ENCODE measurements at regions not wholly inside any gene's neighbourhood (a gene's known extent, or its start where the extent isn't known, plus 50 kb on each side); places are given as distances from the start of the nearest gene placed in this dataset.
"Not testable (repeated sequence)": the region's sequence is repeated elsewhere in the genome, so short reads cannot be mapped to it uniquely, and the experiment has no call there.

DNA sequence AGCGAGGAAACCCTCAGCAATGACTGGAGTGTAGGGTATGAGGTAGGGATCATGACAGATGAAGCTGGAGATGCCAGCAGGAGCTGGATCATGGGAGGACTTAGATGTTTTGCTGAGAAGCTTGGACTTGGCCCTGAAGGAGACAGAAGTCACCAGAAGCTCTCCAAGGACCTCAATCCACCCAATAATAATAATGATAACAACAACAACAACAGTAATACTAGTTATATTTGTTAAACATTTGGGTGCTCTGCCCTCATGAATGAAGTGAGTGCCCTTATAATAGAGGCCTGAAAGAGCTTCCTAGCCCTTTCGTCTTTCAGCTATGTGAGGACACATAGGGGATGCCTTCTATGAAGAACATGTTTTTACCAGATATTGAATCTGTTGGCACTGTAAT, 163.9 kb downstream of the DDX1 start:
- no peak overlapping the region for H3K4me3 ChIP-seq (ENCODE audit: extremely low read depth, insufficient read depth, low read length, poor library complexity, severe bottlenecking)
- no peaks in the 10 kb centered on the region for H3K4me1 ChIP-seq (ENCODE audit: control insufficient read depth, insufficient read depth, low read length, poor library complexity, severe bottlenecking)
- H3K36me3 ChIP-seq (ENCODE audit: control insufficient read depth, insufficient read depth, low read length), result no peaks in the 10 kb centered on the region
- WGBS, 2 experiments (ENCODE audit: insufficient coverage in 2 of 2), result 71 to 75% methylated on average over 1 to 2 of the region's 2 CpGs
- peaks cover 4% of the 10 kb centered on the region for H3K9me3 ChIP-seq (ENCODE audit: control insufficient read depth, low read length)
- no peak overlapping the region for H3K27ac ChIP-seq (ENCODE audit: low read depth, low read length, severe bottlenecking)

DNA sequence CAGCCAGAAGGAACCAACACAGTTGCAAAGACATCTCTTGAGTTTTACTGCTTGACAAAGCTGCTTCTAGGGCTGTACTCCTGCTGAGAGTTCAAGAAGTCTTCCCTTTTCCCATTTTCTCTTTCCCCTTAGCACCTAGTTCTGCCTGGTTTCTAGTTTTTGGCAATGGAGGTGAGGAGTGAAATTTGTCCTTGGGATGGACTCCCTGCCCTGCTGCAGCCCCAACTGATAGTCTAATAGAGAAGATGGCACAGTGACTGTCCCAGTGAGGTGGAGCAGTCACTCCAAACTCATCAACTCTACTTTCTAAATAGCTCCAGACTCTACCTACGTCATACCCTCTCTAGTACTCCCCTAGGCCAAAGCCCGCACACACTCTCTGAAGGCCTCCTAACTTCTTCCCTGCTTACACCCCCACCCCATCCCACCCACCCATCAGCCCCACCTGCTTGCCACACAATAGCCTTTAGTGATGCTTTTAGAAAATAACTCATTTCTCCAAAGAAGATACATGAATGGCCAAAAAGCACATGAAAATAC, 164.4 kb downstream of the DDX1 start:
- Histone ChIP-seq H3K9me3 (ENCODE audit: control insufficient read depth, low read length) (peaks cover 4% of the 10 kb centered on the region), H3K4me1 (ENCODE audit: control insufficient read depth, insufficient read depth, low read length, poor library complexity, severe bottlenecking) (no peaks in the 10 kb centered on the region), H3K36me3 (ENCODE audit: control insufficient read depth, insufficient read depth, low read length) (no peaks in the 10 kb centered on the region), H3K4me3 (ENCODE audit: extremely low read depth, insufficient read depth, low read length, poor library complexity, severe bottlenecking) (no peak overlapping the region), H3K27ac (ENCODE audit: low read depth, low read length, severe bottlenecking) (no peak overlapping the region)
- 80 to 83% methylated on average over 1 of the region's 2 CpGs for WGBS, 2 experiments (ENCODE audit: insufficient coverage in 2 of 2)

DNA sequence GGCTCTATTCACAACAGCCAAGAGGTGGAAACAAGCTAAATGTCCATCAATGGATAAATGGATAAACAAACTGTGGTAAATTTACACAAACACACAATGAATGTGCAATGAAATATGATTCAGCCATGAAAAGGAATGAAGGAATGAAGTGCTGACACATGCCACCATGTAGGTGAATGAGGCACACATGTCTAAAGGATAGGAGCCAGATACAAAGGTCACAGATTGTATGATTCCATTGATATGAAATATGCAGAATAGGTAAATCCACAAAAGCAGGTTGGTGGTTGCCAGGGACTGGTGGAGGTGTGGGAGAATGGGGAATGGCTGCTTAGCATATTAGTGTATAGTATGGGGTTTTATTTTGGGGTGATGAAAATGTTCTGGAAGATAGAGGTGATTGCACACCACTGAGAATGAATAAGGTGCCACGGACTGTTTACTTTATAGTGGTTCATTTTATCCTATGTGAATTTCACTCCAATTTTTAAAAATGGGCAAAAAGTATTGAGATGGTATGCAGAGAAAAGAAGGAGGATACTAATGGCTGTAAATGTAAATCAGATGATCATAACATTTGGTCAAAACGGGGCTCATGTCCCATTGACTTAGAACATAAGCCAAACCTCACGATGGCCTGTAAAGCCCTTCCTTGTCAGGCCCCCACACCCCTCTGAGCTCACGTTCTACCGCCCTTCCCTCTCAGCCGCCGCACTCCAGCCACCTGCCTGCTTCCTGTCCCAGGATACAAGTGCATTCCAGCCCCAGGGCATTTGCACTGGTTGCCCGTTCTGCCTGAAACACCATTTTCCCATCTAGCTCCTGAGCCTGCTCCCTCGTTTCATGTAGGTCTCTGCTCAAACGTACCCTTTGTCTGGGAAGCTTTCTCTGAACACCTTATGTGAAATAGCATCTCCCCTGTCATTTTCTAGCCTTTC, 165.5 kb downstream of the DDX1 start:
- WGBS, 2 experiments (ENCODE audit: insufficient coverage in 2 of 2), result 84 to 87% methylated on average over 9 to 10 of the region's 10 CpGs
- H3K27ac ChIP-seq (ENCODE audit: low read depth, low read length, severe bottlenecking), result no peak overlapping the region
- H3K4me3 ChIP-seq (ENCODE audit: extremely low read depth, insufficient read depth, low read length, poor library complexity, severe bottlenecking), result no peak overlapping the region
- peaks cover 4% of the 10 kb centered on the region for H3K9me3 ChIP-seq (ENCODE audit: control insufficient read depth, low read length)
- H3K4me1 ChIP-seq (ENCODE audit: control insufficient read depth, insufficient read depth, low read length, poor library complexity, severe bottlenecking), result no peaks in the 10 kb centered on the region
- no peaks in the 10 kb centered on the region for H3K36me3 ChIP-seq (ENCODE audit: control insufficient read depth, insufficient read depth, low read length)

DNA sequence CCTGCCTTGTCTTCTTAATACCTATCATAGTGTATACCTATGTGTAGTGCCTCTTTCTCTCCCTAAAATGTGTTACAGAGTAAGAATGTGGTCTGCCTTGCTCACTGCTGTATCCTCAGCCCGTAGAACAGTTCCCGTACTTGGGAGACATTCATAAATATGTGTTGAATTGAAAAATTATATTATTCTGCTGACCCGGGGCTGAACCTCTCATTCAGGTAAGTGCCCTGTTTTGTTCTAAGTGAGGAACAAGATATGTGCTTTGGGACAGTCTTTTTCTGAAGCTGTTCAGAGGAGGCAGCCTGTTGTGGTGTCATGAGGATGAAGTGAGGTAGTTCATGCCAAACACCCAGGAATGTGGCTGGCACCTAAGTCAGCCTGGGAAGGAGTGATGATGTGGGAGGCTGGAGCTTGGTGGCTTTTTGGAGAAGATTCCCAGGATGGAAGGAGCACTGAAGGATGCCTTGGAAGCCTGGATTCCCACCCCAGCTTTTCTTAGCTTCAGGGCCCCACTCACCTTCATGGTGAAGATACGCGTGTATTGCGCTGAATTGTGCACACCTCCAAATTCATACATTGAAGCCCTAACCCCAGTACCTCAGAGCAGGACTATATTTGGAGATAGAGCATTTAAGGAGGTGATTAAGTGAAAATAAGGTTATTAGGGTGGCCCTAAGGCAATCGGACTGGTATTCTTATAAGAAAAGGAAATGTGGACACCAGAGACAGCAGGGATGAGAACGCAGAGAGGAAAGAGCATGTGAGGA, 166.3 kb downstream of the DDX1 start:
- WGBS, 2 experiments (ENCODE audit: insufficient coverage in 2 of 2), result 96 to 98% methylated on average over 5 to 6 of the region's 8 CpGs
- H3K27ac ChIP-seq (ENCODE audit: low read depth, low read length, severe bottlenecking), result no peak overlapping the region
- no peaks in the 10 kb centered on the region for H3K4me1 ChIP-seq (ENCODE audit: control insufficient read depth, insufficient read depth, low read length, poor library complexity, severe bottlenecking)
- H3K36me3 ChIP-seq (ENCODE audit: control insufficient read depth, insufficient read depth, low read length), result no peaks in the 10 kb centered on the region
- no peak overlapping the region for H3K4me3 ChIP-seq (ENCODE audit: extremely low read depth, insufficient read depth, low read length, poor library complexity, severe bottlenecking)
- peaks cover 8% of the 10 kb centered on the region for H3K9me3 ChIP-seq (ENCODE audit: control insufficient read depth, low read length)

DNA sequence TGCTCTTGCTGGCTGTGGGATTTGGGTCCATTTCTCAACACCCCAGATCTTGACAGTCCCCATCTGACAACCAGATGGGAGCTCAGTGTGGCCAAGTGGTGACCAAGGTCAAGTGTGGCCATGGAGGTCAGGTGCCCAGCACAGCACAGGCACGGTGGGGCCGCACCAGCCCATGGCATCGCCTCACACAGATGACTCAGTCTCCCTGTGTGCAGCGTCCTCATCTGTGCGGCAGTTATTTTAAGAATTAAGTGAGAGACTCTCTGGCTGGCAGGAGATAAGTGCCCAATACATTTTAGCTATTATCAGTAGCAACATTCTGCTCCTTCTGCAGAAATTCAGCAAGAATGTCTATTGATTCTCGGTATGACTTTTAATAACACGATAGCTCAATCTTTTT, 167.2 kb downstream of the DDX1 start:
- Histone ChIP-seq H3K4me1 (ENCODE audit: control insufficient read depth, insufficient read depth, low read length, poor library complexity, severe bottlenecking) (no peaks in the 10 kb centered on the region), H3K36me3 (ENCODE audit: control insufficient read depth, insufficient read depth, low read length) (no peaks in the 10 kb centered on the region), H3K27ac (ENCODE audit: low read depth, low read length, severe bottlenecking) (no peak overlapping the region), H3K4me3 (ENCODE audit: extremely low read depth, insufficient read depth, low read length, poor library complexity, severe bottlenecking) (no peak overlapping the region), H3K9me3 (ENCODE audit: control insufficient read depth, low read length) (peaks cover 8% of the 10 kb centered on the region)
- 84 to 95% methylated on average over 3 to 5 of the region's 7 CpGs for WGBS, 2 experiments (ENCODE audit: insufficient coverage in 2 of 2)

DNA sequence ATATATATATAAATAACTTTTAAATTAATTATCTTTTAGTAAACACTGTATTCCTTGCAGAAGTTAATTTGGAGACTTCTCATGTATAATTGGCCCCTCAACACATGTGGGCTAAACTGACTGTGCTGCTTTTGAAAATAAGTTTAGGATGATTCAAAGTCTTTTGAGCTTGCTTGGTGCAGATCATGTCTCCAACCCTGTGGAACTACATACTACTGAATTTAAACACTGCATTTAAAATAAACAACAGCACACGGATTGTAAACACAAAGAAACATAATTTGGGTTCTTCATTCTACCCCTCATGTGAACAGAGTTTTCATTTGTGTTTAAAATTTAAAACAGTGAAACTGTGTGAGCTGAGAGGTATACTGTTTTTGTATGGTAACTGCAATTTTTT, 167.7 kb downstream of the DDX1 start:
- Histone ChIP-seq H3K4me1 (ENCODE audit: control insufficient read depth, insufficient read depth, low read length, poor library complexity, severe bottlenecking) (no peaks in the 10 kb centered on the region), H3K27ac (ENCODE audit: low read depth, low read length, severe bottlenecking) (no peak overlapping the region), H3K36me3 (ENCODE audit: control insufficient read depth, insufficient read depth, low read length) (no peaks in the 10 kb centered on the region), H3K9me3 (ENCODE audit: control insufficient read depth, low read length) (peaks cover 8% of the 10 kb centered on the region), H3K4me3 (ENCODE audit: extremely low read depth, insufficient read depth, low read length, poor library complexity, severe bottlenecking) (no peak overlapping the region)
- no CpG with 5 or more reads among the region's 1 CpG for WGBS, 2 experiments (ENCODE audit: insufficient coverage in 2 of 2)

DNA sequence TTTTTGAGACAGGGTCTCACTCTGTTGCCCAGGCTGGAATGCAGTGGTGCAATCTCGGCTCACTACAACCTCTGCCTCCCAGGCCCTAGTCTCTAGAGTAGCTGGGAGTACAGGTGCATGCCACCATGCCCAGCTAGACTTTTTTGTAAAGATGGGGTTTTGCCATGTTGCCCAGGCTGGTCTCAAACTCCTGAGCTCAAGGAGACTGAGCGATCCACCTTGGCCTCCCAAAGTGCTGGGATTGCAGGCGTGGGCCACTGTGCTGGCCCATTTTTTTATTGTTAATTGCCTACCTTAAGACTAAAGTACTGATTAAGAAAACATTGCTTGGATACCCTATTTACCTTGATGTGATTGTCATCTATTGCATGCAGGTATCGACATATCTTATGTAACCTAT, 168.1 kb downstream of the DDX1 start:
- WGBS, 2 experiments (ENCODE audit: insufficient coverage in 2 of 2), result 28 to 80% methylated on average over 1 to 2 of the region's 4 CpGs
- not testable (repeated sequence) for H3K27ac ChIP-seq (ENCODE audit: low read depth, low read length, severe bottlenecking); H3K4me1 ChIP-seq (ENCODE audit: control insufficient read depth, insufficient read depth, low read length, poor library complexity, severe bottlenecking); H3K9me3 ChIP-seq (ENCODE audit: control insufficient read depth, low read length); H3K36me3 ChIP-seq (ENCODE audit: control insufficient read depth, insufficient read depth, low read length); H3K4me3 ChIP-seq (ENCODE audit: extremely low read depth, insufficient read depth, low read length, poor library complexity, severe bottlenecking)

DNA sequence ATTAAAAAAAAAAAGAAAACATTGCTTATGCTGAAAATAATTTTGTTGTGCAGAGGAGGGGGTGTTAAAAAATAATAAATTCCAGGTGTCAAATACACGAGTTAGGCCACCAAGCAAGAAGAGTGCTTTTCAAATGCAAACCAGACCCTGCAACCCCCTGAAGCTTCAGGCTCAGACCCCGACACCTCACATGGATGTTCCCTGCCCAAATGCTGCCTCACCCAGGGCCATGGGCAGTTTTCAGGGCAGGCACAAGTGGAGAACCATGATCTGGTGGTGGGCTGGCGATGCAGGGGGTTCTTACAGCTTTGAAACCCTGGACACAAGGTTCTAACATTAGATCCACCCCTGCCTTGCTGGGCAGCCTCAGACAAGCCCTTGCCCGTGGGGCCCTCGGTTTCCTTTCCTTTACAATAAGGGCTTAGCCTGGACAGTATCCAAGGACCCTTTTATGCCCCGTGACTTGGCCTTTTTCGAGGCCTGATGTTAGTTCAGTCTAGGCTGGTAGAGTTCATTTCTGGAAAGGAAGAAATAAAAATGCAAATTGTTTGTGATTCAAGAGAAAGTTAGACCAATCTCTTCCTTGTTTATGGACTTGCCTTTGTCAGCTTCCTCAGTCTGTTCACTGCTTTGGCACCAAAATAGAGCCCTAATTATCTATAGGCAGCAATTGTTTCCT, 168.7 kb downstream of the DDX1 start:
- H3K27ac ChIP-seq (ENCODE audit: low read depth, low read length, severe bottlenecking), result no peak overlapping the region
- H3K36me3 ChIP-seq (ENCODE audit: control insufficient read depth, insufficient read depth, low read length), result no peaks in the 10 kb centered on the region
- WGBS, 2 experiments (ENCODE audit: insufficient coverage in 2 of 2), result 82 to 89% methylated on average over 2 to 7 of the region's 7 CpGs
- H3K4me1 ChIP-seq (ENCODE audit: control insufficient read depth, insufficient read depth, low read length, poor library complexity, severe bottlenecking), result no peaks in the 10 kb centered on the region
- H3K4me3 ChIP-seq (ENCODE audit: extremely low read depth, insufficient read depth, low read length, poor library complexity, severe bottlenecking), result no peak overlapping the region
- peaks cover 8% of the 10 kb centered on the region for H3K9me3 ChIP-seq (ENCODE audit: control insufficient read depth, low read length)

DNA sequence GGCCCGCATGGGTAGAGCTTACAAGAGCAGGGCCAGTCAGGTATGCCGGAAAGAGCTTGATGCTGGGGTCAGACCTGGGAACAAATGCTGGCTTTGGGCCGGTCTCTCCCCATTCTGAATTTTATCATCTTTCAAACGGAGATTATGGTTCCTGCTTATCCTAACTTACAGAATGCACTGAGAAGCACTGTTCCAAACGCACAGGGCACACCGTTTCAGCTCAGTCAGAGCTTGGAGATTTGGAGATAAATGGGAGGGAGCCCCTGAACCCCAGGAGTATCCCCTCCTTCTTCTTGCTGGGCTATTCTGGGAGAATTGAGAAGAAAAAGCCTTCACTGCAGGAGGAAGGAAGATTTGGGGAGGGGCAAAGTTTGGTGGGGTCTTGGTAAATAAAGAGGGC, 169.4 kb downstream of the DDX1 start:
- H3K4me3 ChIP-seq (ENCODE audit: extremely low read depth, insufficient read depth, low read length, poor library complexity, severe bottlenecking), result no peak overlapping the region
- WGBS, 2 experiments (ENCODE audit: insufficient coverage in 2 of 2), result 85 to 100% methylated on average over 2 of the region's 6 CpGs
- no peak overlapping the region for H3K27ac ChIP-seq (ENCODE audit: low read depth, low read length, severe bottlenecking)
- no peaks in the 10 kb centered on the region for H3K4me1 ChIP-seq (ENCODE audit: control insufficient read depth, insufficient read depth, low read length, poor library complexity, severe bottlenecking)
- peaks cover 8% of the 10 kb centered on the region for H3K9me3 ChIP-seq (ENCODE audit: control insufficient read depth, low read length)
- no peaks in the 10 kb centered on the region for H3K36me3 ChIP-seq (ENCODE audit: control insufficient read depth, insufficient read depth, low read length)

DNA sequence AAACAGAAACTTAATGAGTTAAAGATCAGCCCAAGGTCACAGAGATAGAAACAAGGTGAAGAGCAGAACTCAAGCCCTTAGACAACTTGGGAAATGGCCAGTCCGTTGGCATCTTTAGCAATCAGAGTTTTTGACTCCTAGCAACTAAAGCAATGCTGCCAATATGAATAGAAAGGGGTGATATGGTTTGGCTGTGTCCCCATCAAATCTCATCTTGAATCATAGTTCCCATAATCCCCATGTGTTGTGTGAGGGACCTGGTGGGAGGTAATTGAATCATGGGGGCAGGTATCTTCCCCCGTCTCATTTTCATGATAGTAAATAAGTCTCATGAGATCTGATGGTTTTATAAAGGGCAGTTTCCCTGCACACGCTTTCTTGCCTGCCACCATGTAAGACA, 170.2 kb downstream of the DDX1 start:
- WGBS, 2 experiments (ENCODE audit: insufficient coverage in 2 of 2), result 84 to 100% methylated on average over 1 to 3 of the region's 3 CpGs
- H3K4me3 ChIP-seq (ENCODE audit: extremely low read depth, insufficient read depth, low read length, poor library complexity, severe bottlenecking), result no peak overlapping the region
- peaks cover 8% of the 10 kb centered on the region for H3K9me3 ChIP-seq (ENCODE audit: control insufficient read depth, low read length)
- H3K4me1 ChIP-seq (ENCODE audit: control insufficient read depth, insufficient read depth, low read length, poor library complexity, severe bottlenecking), result no peaks in the 10 kb centered on the region
- H3K27ac ChIP-seq (ENCODE audit: low read depth, low read length, severe bottlenecking), result no peak overlapping the region
- no peaks in the 10 kb centered on the region for H3K36me3 ChIP-seq (ENCODE audit: control insufficient read depth, insufficient read depth, low read length)

Data from mesodermal cell (in vitro differentiated cells).